ENCODE measurements at regions not wholly inside any gene's neighbourhood (a gene's known extent, or its start where the extent isn't known, plus 50 kb on each side); places are given as distances from the start of the nearest gene placed in this dataset.
A peak's percentile ranks its signal among the peaks of the same experiment; 100 is the strongest.

GRCh38 chr1:98048751-98049325 is 128.0 kb upstream of the DPYD start:
- H3K9me3 ChIP-seq: no peaks in the 10 kb centered on the region
- intact Hi-C loops (cut with DNase I): no loop called here
- peaks cover 0 to 10% (median 3%) of the 10 kb centered on the region in 4 donors for H3K4me1 ChIP-seq
- no peak overlapping the region for H3K4me3 ChIP-seq
- peaks cover 0 to 6% of the 10 kb centered on the region in 2 donors for H3K27me3 ChIP-seq
- no peak for ATAC-seq
- no peak for TF ChIP-seq CTCF (IDR thresholded peaks at IDR 0.05)
- no peak for TF ChIP-seq POLR2A (IDR thresholded peaks at IDR 0.05)
- no peaks in the 10 kb centered on the region for H3K36me3 ChIP-seq
- no peak for DNase-seq
- 3% methylated on average over 16 of the region's 16 CpGs for WGBS (ENCODE audit: insufficient coverage, low coverage, low lambda C conversion rate, missing lambda C conversion rate)
- H3K27ac ChIP-seq: no peak overlapping the region

- Histone ChIP-seq H3K4me1 (peaks cover 0 to 7% (median 3%) of the 10 kb centered on the region in 4 donors), H3K27me3 (peaks cover 0 to 6% of the 10 kb centered on the region in 2 donors), H3K27ac (no peak overlapping the region), H3K36me3 (no peaks in the 10 kb centered on the region), H3K4me3 (no peak overlapping the region), H3K9me3 (no peaks in the 10 kb centered on the region)
- 1% methylated on average over 14 of the region's 15 CpGs for WGBS (ENCODE audit: insufficient coverage, low coverage, low lambda C conversion rate, missing lambda C conversion rate)
- intact Hi-C loops (cut with DNase I): no loop called here
- peak; percentile 81 to 85 (median 84) for DNase-seq
- TF ChIP-seq POLR2A (IDR thresholded peaks at IDR 0.05): no peak
- TF ChIP-seq CTCF (IDR thresholded peaks at IDR 0.05): no peak
- ATAC-seq: peak; percentile 90 to 94 (median 92)
Observed at GRCh38 chr1:98048244-98048643, 127.4 kb upstream of the DPYD start.

GRCh38 chr1:98047171-98047570 is 126.3 kb upstream of the DPYD start:
- DNase-seq (no peak), ATAC-seq (no peak)
- TF ChIP-seq POLR2A (IDR thresholded peaks at IDR 0.05) (no peak), CTCF (IDR thresholded peaks at IDR 0.05) (no peak)
- WGBS (ENCODE audit: insufficient coverage, low coverage, low lambda C conversion rate, missing lambda C conversion rate): 55% methylated on average over 1 of the region's 1 CpG
- H3K9me3 ChIP-seq: no peaks in the 10 kb centered on the region
- H3K27me3 ChIP-seq: peaks cover 0 to 6% of the 10 kb centered on the region in 2 donors
- H3K36me3 ChIP-seq: no peaks in the 10 kb centered on the region
- H3K4me3 ChIP-seq: no peak overlapping the region
- H3K4me1 ChIP-seq: peaks cover 0 to 6% (median 3%) of the 10 kb centered on the region in 4 donors
- H3K27ac ChIP-seq: no peak overlapping the region
- intact Hi-C loops (cut with DNase I): no loop called here

- Histone ChIP-seq H3K4me1 (peaks cover 0 to 6% (median 3%) of the 10 kb centered on the region in 4 donors), H3K36me3 (no peaks in the 10 kb centered on the region), H3K9me3 (no peaks in the 10 kb centered on the region), H3K4me3 (peak overlapping the region; percentile 43 to 58 (median 49)), H3K27me3 (peaks cover 0 to 6% of the 10 kb centered on the region in 2 donors), H3K27ac (no peak overlapping the region)
- DNase-seq (peak in 2 of 3 donors; percentile 40 to 55), ATAC-seq (peak; percentile 43 to 61 (median 57))
- WGBS (ENCODE audit: insufficient coverage, low coverage, low lambda C conversion rate, missing lambda C conversion rate): 8% methylated on average over 16 of the region's 51 CpGs
- no peak for TF ChIP-seq CTCF (IDR thresholded peaks at IDR 0.05)
- no peak for TF ChIP-seq POLR2A (IDR thresholded peaks at IDR 0.05)
- intact Hi-C loops (cut with DNase I): no loop called here
Observed at GRCh38 chr1:98045767-98046641, 125.2 kb upstream of the DPYD start.
